Astrocyte (in vitro differentiated cells and primary cell): ENCODE measurements at regions not wholly inside any gene's neighbourhood (a gene's known extent, or its start where the extent isn't known, plus 50 kb on each side); places are given as distances from the start of the nearest gene placed in this dataset.

ENCODE experiments used
- CTCF ChIP-seq: IDR thresholded peaks from 2 replicates; pipeline ENCODE4 v1.5.1; 2011; ENCODE audit warnings: low read depth, mild to moderate bottlenecking, inconsistent platforms, low read length, moderate library complexity; ENCODE audit not compliant: insufficient read depth
- EZH2 ChIP-seq: IDR thresholded peaks from 2 replicates; pipeline ENCODE4 v1.6.1; 2012; ENCODE audit warnings: mild to moderate bottlenecking, low read length, inconsistent platforms; ENCODE audit not compliant: insufficient read depth

- TF ChIP-seq CTCF (no peak), EZH2 (no peak)
Observed at GRCh38 chr3:167012691-167013090, 367.4 kb downstream of the ZBBX start.
